Fibroblast of pulmonary artery (primary cell): ENCODE measurements at regions not wholly inside any gene's neighbourhood (a gene's known extent, or its start where the extent isn't known, plus 50 kb on each side); places are given as distances from the start of the nearest gene placed in this dataset.

Source experiments
- DNase-seq: peaks from one replicate; pipeline ENCODE4 v3.0.0-alpha.2; 2010; ENCODE audit warnings: low read depth
- H3K4me3 ChIP-seq: replicated peaks from 2 replicates; pipeline ENCODE4 v1.5.1; 2011; ENCODE audit warnings: low read depth, mild to moderate bottlenecking, control low read depth, low read length, moderate library complexity
- TF ChIP-seq, protein P1 (sequence below): IDR thresholded peaks from 2 replicates; pipeline ENCODE4 v1.5.1; 2011; ENCODE audit warnings: mild to moderate bottlenecking, control low read depth, low read length, inconsistent platforms; ENCODE audit errors: missing control alignments

- TF ChIP-seq, protein P1, sequence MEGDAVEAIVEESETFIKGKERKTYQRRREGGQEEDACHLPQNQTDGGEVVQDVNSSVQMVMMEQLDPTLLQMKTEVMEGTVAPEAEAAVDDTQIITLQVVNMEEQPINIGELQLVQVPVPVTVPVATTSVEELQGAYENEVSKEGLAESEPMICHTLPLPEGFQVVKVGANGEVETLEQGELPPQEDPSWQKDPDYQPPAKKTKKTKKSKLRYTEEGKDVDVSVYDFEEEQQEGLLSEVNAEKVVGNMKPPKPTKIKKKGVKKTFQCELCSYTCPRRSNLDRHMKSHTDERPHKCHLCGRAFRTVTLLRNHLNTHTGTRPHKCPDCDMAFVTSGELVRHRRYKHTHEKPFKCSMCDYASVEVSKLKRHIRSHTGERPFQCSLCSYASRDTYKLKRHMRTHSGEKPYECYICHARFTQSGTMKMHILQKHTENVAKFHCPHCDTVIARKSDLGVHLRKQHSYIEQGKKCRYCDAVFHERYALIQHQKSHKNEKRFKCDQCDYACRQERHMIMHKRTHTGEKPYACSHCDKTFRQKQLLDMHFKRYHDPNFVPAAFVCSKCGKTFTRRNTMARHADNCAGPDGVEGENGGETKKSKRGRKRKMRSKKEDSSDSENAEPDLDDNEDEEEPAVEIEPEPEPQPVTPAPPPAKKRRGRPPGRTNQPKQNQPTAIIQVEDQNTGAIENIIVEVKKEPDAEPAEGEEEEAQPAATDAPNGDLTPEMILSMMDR = no peak
- H3K4me3 ChIP-seq = no peak overlapping the region
- DNase-seq = no peak
Observed at GRCh38 chr4:30783751-30784150, 63.6 kb downstream of the PCDH7 start.

- TF ChIP-seq, protein P1 = no peak
- H3K4me3 ChIP-seq = no peak overlapping the region
- DNase-seq = no peak
Observed at GRCh38 chr4:30789219-30789671, 69.1 kb downstream of the PCDH7 start.

DNA sequence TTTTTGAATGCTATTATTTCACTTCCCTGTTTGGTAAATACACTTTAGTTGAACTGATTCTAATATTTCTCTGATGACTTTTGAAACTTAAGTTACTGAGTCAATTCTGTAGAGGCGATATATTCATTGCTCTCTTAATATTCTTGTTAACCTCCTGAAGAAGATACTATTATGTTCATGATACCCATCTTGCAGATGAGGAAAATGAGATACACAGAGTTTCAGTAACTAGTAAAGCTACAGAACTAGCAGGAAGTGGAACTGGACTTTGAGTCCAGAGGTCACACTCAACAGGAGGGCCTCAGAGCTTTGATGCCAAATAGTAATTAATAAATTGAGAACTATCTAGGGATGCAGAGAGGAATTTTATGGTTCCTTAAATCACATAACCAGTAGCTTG lies 70.0 kb downstream of the PCDH7 start:
- no peak for DNase-seq
- TF ChIP-seq, protein P1 = no peak
- no peak overlapping the region for H3K4me3 ChIP-seq

GRCh38 chr4:30790998-30791397 lies 70.8 kb downstream of the PCDH7 start:
- TF ChIP-seq, protein P1 = no peak
- no peak for DNase-seq
- no peak overlapping the region for H3K4me3 ChIP-seq

DNA sequence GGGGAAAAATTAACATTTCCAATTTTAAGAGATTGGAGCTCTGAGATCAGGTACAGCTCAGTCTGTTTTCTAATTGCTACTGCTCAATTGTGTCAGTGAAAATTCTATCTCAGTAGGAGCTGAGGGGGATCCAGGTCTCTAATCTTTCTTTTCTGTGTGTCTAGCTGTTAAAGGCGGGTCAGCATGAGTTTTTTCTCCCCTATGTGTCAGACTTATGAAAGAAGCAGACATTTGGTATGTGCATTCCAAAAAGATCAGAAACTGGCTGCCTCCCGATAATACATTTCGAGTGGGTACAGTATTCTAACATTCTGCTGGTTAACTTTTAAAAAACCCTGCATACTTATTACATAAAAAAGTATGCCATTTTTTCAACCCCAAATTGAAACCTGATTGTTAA lies 72.4 kb downstream of the PCDH7 start:
- DNase-seq = no peak
- no peak overlapping the region for H3K4me3 ChIP-seq
- TF ChIP-seq, protein P1 = no peak

GRCh38 chr4:30801876-30802275 lies 81.7 kb downstream of the PCDH7 start:
- no peak overlapping the region for H3K4me3 ChIP-seq
- TF ChIP-seq, protein P1 = no peak
- no peak for DNase-seq

- H3K4me3 ChIP-seq = no peak overlapping the region
- DNase-seq = peak; percentile 52
- TF ChIP-seq, protein P1 = no peak
Observed at GRCh38 chr4:30802622-30803323, 82.6 kb downstream of the PCDH7 start.
